ENCODE measurements at regions not wholly inside any gene's neighbourhood (a gene's known extent, or its start where the extent isn't known, plus 50 kb on each side); places are given as distances from the start of the nearest gene placed in this dataset.

DNA sequence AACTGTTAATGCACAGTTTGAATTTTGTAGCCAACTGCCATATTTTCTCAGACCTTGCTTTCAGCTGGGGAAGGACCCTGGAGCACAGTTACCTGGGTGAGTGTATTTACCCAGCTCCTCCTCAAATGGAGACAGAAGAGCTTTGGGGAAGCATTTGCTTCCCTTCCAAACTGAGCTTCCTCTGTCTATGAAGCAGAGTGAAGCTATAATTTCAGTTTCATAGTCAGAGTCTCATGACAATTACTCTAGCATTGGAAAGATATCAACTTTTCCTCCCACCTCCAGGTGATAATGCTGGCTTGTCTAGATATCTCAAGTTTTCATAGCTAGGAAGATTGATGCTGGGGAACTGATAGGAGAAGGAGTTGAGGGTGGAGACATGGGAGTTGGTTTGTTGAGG lies 406.4 kb upstream of the CLINT1 start:
- TF ChIP-seq CTCF (IDR thresholded peaks at IDR 0.05 in 2 of 3, conservative IDR thresholded peaks at IDR 0.05 in 1 of 3; ENCODE audit: control insufficient read depth in 2 of 3, extremely low read depth in 1 of 3, insufficient read depth in 1 of 3, low read depth in 3 of 3, low read length in 3 of 3) (no peak), JUNB (IDR thresholded peaks at IDR 0.05) (no peak), ZSCAN29 (IDR thresholded peaks at IDR 0.05) (no peak), GABPA (IDR thresholded peaks at IDR 0.05; ENCODE audit: low read depth) (no peak), ZNF24 (IDR thresholded peaks at IDR 0.05) (no peak)
- TF ChIP-seq, protein P1, sequence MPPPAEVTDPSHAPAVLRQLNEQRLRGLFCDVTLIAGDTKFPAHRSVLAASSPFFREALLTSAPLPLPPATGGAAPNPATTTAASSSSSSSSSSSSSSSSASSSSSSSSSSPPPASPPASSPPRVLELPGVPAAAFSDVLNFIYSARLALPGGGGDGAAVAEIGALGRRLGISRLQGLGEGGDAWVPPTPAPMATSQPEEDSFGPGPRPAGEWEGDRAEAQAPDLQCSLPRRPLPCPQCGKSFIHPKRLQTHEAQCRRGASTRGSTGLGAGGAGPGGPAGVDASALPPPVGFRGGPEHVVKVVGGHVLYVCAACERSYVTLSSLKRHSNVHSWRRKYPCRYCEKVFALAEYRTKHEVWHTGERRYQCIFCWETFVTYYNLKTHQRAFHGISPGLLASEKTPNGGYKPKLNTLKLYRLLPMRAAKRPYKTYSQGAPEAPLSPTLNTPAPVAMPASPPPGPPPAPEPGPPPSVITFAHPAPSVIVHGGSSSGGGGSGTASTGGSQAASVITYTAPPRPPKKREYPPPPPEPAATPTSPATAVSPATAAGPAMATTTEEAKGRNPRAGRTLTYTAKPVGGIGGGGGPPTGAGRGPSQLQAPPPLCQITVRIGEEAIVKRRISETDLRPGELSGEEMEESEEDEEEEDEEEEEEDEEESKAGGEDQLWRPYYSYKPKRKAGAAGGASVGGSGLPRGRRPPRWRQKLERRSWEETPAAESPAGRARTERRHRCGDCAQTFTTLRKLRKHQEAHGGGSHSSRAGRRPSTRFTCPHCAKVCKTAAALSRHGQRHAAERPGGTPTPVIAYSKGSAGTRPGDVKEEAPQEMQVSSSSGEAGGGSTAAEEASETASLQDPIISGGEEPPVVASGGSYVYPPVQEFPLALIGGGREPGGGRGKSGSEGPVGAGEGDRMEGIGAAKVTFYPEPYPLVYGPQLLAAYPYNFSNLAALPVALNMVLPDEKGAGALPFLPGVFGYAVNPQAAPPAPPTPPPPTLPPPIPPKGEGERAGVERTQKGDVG (CRISPR knock-in tag; IDR thresholded peaks at IDR 0.05), result no peak
